GM19468 (cell line): ENCODE measurements at regions not wholly inside any gene's neighbourhood (a gene's known extent, or its start where the extent isn't known, plus 50 kb on each side); places are given as distances from the start of the nearest gene placed in this dataset.

Experiments used
- ATAC-seq: cut with Tn5 transposase; IDR thresholded peaks from one replicate; pipeline ENCODE4 v1.9.1; 2021; ENCODE audit warnings: mild to moderate bottlenecking, moderate library complexity, moderate number of reproducible peaks; ENCODE audit not compliant: unreplicated experiment; ENCODE audit errors: extremely low read depth

DNA sequence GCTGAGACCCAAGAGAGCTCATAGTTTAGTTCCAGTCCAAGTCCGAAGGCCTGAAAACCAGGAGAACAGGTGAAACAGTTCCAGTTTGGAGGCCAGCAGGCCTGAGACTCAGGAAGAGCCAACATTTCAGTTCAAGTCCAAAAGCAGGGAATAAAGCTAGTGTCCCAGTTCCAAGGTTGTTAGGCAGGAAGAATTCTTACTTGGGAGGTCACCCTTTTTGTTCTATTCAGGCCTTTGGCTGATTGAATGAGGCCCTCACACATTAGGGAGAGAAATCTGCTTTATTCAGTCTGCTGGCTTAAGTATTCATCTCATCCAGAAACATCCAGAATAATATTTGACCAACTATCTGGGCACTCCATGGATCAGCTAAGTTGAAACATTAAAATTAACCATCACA, 294.6 kb downstream of the PCNX1 start:
- ATAC-seq: no peak

DNA sequence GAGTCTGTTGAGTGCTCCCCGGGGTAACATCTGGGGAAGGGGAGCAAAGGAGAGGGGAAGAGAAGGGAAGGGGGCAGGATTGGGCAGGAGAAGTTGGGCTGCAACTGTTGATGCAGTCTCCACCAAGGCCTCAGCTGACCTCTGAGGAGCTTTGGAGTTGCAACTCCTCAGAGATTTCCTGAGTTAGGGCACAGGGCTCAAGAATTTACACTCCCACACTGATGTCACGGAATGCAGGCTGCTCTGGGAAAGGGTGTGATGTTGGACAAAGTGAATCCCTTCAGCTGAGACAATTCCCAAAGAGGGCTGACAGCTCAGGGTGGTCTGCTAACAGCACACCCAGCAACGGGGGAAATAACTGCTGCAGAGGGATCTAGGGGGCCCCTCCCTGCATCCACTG, 295.6 kb downstream of the PCNX1 start:
- ATAC-seq: no peak

DNA sequence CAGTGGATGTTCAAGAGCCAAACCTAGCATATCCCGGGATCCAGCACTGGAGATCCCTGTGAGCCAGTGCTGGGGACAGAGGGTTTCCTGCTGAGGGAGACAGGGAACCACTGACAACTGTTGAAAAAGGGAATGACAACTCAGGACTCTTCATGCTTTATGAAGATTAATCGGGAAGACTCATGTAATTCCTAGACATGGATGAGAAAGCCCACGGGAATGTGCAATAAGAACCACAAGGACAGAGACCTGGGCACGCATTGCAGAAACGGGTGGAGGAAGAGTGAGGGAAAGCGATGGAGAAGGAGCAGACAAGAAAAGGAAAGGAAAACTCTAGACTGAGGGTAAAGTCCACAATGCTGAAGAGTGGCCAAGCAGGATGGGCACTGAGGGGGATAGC, 296.0 kb downstream of the PCNX1 start:
- ATAC-seq: no peak

DNA sequence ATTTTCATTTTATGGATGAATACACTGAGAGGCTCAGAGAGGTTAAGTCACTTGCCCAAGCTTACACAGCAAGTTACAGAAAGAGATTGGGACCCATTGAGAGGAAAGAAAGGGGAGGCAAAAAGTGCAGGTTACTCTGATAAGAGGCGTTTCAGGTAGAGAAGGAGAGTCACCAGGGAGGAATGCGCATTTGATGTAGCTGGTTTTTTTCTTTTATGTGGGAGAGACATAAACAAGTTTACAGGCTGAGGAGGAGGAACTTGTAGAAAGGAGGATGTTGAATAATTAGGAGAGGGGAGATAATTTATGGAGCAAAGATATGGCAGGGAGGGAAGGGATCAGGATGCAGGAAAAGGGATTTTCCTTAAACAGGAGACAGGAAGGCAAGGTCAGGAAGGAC, 297.0 kb downstream of the PCNX1 start:
- no peak for ATAC-seq

DNA sequence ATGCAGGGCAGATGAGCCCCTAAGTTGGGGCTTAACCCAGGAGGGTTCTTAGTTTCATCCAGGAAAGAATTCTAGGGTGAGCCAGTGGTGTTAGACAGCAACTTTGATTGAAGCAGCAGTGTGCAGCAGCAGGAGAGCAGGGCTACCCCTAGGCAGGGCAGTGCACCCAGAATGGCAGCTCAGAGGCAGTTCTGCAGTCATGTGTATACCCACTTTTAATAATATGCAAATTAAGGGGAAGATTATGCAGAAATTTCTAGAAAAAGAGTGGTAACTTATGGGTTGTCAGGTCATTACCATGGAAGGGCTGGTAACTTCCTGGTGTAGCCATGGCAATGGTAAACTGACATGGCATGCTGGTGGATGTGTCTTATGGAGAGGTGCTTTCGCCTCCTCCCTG, 297.5 kb downstream of the PCNX1 start:
- no peak for ATAC-seq

DNA sequence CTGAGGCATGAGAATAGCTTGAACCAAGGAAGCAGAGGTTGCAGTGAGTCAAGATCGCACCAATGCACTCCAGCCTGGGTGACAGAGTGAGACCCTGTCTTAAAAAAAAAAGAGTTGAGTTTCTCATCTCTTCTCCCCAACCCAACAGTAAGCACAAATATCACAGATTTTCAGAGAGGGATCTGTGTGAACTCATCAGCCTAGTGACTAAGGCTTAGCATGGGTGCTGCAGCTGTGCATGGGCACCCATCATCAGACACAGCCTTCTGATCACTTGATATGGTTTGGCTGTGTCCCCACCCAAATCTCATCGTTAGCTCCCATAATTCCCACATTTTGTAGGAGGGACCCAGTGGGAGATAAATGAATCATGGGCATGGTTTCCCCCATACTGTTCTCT, 298.9 kb downstream of the PCNX1 start:
- no peak for ATAC-seq

DNA sequence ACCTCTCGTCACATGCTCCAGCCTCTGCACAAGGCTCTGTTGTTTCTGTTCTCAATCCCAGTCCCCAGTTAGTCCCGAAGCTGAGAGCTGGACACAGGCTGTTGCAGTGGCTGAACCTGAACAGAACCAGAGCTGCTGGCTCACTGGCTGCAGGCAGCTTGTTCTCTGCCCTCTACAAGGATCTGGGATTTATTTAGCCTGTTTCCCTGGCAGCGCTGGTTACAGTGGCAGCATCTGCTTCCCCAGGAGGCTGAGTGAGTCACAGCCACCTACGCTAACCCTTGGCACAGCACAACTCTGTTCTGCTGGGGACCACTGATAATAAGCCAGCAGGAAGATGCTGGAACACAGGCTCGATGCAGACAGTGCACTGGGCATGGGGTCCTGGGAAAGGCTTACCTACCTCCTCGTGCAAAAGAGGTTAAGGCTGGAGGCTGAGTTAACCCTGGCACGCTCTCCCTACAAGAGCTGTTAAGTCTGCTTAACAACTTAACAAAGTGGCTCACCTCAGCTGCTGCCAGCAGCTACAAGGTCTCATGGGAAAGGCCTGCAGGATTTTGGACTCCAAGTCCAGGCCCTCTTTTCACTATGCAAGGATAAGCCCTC, 299.6 kb downstream of the PCNX1 start:
- no peak for ATAC-seq

DNA sequence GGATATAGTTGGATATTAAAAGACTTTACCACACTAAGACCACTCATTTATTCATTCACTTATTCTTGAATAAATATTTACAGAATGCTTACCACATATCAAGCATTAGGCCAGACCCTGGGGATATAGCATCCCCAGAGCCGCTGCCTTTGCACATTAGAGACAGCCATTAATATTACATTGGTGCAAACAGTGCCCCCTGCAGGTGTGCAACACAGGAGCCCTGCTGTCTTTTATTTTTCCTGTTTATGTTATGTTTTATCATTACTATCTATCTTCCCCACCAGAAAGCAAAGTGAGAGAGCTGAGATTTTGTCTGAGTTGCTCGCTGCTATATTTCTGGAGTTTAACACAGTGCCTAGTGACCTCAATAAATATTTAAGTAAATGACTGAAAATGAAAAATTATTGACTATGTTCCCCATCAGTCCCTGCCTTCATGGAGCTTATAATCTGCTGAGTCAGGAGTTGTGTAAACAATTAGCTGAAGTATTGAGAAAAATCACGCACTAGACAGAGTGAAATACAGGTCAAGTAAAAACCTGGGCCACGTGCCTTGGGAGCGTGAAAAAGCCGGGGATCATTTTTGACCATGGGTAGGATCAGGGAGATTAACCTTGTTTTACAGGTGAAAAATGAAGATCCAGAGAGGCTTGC, 301.6 kb downstream of the PCNX1 start:
- no peak for ATAC-seq

DNA sequence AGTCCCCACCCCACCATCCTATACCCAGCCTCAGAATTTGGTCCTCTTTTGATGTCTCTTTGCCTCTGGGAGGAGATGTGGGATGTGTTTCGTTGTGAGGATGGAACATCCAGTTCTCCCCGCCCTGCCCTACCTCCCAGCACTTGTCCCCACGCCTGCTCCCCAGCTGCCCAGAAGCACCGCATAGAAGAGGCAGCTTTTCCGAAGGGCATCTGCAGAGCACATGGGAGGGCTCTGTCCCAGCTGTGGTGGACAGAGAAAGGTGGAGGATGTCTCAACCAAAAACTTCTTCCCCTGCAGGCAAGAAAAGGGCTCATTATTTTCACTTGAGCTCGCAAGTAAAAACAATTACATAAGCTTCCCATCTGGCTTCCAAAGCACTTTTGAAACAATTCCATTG, 302.6 kb downstream of the PCNX1 start:
- no peak for ATAC-seq

DNA sequence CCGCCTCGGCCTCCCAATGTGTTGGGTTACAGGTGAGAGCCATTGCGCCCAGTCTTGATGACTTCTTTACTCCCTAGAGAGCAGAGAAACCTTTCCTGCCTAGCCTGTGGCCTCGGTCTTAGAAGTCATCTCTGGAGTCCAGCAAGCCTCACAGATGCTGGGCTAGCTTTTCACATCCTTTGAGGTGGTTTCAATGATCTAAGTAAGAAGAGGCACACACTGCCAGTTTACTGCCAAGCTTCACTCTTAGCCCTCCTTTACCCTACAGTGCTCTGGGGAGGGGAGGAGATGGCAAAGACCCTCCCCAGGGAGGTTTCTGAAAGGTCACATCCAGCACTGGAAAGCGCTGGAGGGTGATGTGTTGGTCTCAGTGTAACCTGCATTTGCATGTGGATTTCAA, 304.8 kb downstream of the PCNX1 start:
- ATAC-seq: no peak

DNA sequence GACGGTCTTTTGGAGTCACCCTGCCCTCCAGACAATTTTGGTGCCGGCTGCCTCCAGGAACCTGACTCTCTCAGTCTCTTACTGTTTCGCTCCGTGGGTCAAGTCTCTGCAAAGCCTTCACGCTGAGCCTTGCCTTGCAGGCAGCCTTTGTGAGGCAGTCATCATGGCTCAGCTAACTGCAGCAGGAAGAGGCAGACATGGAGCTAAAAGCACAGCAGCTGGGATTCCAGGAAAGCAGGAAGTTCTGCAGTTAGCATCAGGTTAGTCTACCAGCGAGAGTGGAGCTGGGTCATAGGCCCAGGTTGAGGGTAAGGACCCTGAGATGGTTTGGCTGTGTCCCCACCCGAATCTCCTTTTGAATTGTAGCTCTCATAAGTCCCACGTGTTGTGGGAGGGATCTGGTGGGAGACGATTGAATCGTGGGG, 305.4 kb downstream of the PCNX1 start:
- no peak for ATAC-seq

DNA sequence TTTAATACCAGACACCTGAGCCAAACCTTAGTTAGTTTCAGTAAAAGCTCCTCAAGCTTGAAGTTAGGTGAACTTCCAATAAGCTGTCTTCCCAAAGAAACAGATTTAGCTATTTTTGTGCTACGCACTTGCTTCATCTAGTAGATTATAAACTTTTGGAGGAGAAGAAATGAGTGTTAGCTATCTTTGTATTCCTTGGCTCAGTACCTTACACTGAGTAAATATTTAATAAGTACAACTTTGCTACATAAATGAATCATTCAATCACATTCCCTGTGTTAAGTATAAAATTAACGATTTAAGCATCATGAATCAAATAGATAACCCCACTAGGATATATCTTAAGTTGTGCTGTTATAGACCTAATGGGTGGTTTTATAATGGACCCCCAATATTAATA, 307.0 kb downstream of the PCNX1 start:
- ATAC-seq: no peak

DNA sequence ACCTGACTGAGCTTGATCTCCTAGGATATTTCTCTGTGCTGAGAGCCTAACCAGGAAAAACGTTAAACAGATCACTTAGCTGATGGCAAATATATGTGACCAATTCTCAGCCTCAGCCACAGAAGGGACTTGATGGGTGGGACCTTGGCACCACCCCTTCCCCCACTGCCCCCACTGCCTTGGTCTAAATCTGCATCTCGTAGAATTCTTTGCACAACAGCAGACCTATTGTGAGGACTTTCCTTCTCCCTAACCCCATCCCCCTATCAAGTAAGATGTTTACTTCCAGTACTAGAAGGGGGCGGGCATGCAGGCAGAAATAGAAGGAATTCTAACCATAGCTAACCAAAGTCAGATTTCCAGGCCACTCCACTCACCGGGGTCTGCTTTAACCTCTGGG, 313.2 kb downstream of the PCNX1 start:
- ATAC-seq: no peak

DNA sequence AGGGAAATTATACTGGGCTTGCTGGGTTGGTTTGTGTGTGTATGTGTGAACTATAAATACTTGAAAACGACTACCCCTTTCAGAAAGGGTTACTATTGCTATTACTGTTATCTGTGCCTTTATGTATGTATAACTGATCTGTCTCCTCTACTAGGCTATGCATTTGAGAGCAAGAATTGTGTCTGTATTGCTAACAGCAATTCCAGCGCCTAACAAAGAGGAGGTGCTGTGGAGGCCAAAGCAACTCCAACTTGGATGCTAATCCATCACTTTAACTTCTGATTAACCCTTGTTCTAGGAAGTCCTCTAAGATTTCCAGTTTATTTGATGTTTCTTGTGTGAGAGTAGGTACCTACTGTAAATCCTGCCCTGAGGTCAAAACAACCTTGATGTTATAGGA, 313.9 kb downstream of the PCNX1 start:
- no peak for ATAC-seq

DNA sequence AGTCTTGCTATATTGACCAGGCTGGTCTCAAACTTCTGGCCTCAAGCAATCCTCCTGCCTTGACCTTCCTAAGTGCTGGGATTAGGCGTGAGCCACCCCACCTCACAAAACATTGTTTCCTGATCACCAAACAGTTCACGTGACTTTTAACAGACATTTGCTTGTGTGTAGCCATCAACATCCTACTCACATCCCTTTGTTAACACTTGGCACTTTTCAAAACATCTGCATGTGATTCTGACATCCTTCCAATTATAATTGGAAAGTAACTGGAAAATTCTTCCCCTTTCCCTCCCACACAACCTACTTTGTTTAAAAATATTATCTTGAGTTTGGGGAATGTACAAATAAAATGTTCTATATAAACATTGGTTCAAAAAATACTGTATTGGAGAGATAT, 317.9 kb downstream of the PCNX1 start:
- no peak for ATAC-seq

DNA sequence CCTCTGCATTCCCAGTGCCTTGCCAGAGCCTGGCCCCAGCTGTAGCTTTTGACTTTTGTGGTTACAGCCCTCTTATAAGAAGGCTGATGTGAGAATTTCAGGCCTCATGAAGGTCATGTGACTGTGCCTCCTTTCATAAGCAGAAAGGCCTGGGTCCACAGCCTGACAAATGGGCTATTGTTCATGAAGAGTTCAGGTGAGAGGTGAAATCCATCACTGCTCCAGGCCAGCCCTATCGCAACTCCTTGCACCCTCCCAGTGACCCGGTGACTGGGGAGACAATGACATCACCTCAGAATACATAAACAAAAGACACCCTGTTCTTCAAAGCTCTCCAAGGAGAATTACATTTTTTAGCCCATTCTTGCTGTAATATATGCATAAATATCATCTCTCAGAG, 321.5 kb downstream of the PCNX1 start:
- no peak for ATAC-seq

DNA sequence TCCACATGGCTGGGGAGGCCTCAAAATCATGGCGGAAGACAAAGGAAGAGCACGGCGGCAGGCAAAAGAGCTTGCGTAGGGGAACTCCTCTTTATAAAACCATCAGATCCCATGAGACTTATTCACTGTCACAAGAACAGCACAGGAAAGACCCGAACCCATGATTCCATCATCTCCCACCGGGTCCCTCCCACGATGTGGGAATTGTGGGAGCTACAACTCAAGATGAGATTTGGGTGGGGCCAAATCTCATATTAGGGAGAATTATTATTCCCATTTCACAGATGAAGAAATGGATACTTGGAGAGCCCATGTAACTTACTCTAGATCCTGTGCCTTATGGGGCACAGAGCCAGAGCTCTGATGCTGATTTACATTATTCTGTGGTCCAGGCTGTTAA, 322.6 kb downstream of the PCNX1 start:
- no peak for ATAC-seq

DNA sequence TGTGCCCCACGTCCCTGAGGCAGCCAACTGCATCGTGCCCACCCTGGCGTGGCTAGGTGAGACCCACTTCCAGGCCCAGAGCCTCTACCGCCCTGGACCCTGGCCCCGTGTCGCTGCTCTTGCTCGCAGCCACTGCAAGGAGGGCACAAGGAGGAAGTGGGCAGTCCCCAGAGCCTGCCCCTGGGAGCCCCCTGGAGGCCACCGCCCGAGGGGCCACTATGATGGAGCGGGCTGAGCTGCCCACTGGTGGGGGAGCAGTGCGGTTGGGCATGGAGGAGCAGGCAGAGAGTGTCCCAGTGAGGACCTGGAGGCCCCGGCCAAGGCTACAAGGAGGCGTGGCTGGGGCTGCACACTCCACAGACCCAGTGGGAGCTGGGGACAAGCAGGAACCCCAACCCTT, 323.6 kb downstream of the PCNX1 start:
- no peak for ATAC-seq

DNA sequence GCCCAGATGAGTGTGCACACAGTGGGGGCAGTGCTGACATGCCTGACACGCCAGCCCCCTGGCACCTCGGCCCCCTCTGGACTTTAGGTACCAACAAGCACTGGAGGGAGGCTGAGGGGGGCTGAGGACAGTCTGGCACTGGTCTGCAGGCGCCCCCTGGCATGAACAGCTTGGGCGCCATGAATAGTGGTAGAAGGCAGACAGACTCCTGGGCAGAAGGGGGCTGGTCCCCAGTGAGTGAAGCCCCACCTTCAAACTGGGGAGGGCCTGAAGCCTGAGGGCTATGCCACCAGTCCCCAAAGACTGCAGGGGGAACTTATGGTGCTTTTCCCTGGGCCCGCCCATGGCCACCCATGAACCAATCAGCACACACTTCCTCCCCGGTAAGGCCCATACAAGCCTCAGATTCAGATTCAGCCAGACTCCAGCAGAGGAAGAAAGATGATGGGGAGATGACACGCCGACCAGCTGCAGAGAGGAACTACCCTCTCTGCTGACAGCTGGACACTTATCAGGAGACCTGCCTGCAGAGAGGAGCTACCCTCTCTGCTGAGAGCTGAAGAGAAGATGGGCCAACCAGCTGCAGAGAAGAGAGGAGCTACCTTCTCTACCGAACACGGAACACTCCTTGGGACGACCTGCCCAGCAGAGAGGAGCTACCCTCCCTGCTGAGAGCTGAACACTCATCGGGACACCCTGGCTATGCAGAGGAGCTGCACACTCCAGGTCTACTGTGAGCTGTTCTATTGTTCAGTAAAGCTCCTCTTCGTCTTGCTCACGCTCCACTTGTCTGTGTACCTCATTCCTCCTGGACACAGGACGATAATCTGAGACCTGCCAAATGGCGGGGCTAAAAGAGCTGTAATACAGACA, 324.5 kb downstream of the PCNX1 start:
- ATAC-seq: no peak

DNA sequence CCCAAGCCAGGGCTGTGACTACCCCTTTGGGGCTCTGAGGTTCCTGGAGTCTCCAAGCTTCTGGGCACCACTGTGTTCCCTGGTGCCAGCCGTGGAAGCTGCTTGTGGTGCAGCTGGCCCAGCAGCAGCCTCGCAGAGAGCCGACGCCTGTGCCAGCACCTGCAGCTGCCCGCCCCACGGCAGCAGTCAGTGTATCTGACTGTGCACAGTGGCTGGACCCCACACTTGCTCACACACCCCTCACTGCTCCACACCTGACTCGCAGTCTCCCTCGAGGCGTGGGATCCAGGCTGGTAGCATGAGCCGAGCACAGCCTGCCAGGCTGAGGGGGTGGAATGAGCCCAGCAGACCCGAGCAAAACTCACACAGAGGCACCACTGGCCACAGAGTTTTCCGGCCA, 325.2 kb downstream of the PCNX1 start:
- no peak for ATAC-seq

DNA sequence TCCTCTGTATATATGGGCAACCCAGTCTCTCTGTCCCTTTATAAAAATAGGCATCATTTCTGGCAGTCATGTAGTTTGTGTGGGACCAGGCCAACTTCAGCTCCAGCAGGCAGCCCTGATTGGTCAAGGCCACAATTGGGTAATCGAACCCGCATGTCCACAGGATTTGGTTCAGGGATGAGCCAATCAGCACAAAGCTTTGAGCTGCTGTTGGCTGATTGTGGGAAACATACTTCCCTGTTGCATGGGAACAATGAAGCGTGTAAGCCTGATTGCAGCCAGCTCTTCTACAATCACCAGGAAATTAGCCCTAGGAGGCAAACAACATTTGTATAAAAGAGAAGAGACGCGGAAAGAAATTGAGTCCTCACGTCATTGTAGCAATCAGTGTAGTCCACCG, 328.6 kb downstream of the PCNX1 start:
- no peak for ATAC-seq

DNA sequence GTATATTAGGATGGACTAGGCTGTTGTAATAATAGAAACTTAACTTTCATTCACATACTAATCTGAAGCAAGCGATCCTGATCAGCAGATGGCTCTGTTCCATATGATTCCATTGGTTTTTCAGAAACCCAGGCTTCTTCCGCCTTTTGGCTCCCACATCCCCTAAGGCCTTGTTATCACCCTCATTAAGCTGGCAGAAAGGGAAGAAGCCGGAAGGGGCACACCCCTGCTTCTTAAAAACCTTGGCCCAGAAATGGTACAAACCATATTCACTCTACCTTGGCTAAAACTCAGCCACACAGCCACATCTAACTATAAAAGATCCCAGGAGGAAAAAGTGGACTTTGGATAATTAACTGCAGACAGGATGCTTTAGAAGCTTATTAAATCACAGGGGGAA, 329.2 kb downstream of the PCNX1 start:
- ATAC-seq: no peak
